OCI-M2 (cell line): ENCODE measurements at regions not wholly inside any gene's neighbourhood (a gene's known extent, or its start where the extent isn't known, plus 50 kb on each side); places are given as distances from the start of the nearest gene placed in this dataset.

Source experiments
- DNase-seq: peaks from one replicate; lab custom pipeline; 2025; ENCODE audit not compliant: unreplicated experiment; lab: John Stamatoyannopoulos, UW

- no peak for DNase-seq
These were observed 411.7 kb downstream of the FGF9 start for GRCh38 chr13:22082437-22083100.

- DNase-seq: no peak
These were observed 414.1 kb downstream of the FGF9 start for GRCh38 chr13:22085001-22085400.

GRCh38 chr13:22086597-22087330 is 415.9 kb downstream of the FGF9 start:
- DNase-seq: no peak

GRCh38 chr13:22090106-22090505 is 419.2 kb downstream of the FGF9 start:
- no peak for DNase-seq

GRCh38 chr13:22091222-22091970 is 420.5 kb downstream of the FGF9 start:
- no peak for DNase-seq

- no peak for DNase-seq
These were observed 421.1 kb downstream of the FGF9 start for GRCh38 chr13:22091971-22092300.

GRCh38 chr13:22092791-22093560 is 422.1 kb downstream of the FGF9 start:
- DNase-seq: no peak

- DNase-seq: no peak
These were observed 424.9 kb downstream of the FGF9 start for GRCh38 chr13:22095794-22096193.

- DNase-seq: no peak
These were observed 428.7 kb downstream of the FGF9 start for GRCh38 chr13:22099585-22099984.

GRCh38 chr13:22102271-22102670 is 431.4 kb downstream of the FGF9 start:
- DNase-seq: no peak

- DNase-seq: no peak
These were observed 432.5 kb downstream of the FGF9 start for GRCh38 chr13:22103046-22104027.

GRCh38 chr13:22106058-22106457 is 435.2 kb downstream of the FGF9 start:
- no peak for DNase-seq

- DNase-seq: no peak
These were observed 436.7 kb downstream of the FGF9 start for GRCh38 chr13:22107549-22107948.

- no peak for DNase-seq
These were observed 437.5 kb downstream of the FGF9 start for GRCh38 chr13:22108283-22108942.

GRCh38 chr13:22108979-22109378 is 438.1 kb downstream of the FGF9 start:
- DNase-seq: no peak

GRCh38 chr13:22110368-22110767 is 439.5 kb downstream of the FGF9 start:
- no peak for DNase-seq

GRCh38 chr13:22111152-22111783 is 440.4 kb downstream of the FGF9 start:
- no peak for DNase-seq

- DNase-seq: no peak
These were observed 441.1 kb downstream of the FGF9 start for GRCh38 chr13:22111961-22112360.
